GM19043 (cell line): ENCODE measurements at regions not wholly inside any gene's neighbourhood (a gene's known extent, or its start where the extent isn't known, plus 50 kb on each side); places are given as distances from the start of the nearest gene placed in this dataset.

Experiments
- ATAC-seq: cut with Tn5 transposase; IDR thresholded peaks from one replicate; pipeline ENCODE4 v1.9.1; 2021; ENCODE audit warnings: low read depth; ENCODE audit not compliant: unreplicated experiment

DNA sequence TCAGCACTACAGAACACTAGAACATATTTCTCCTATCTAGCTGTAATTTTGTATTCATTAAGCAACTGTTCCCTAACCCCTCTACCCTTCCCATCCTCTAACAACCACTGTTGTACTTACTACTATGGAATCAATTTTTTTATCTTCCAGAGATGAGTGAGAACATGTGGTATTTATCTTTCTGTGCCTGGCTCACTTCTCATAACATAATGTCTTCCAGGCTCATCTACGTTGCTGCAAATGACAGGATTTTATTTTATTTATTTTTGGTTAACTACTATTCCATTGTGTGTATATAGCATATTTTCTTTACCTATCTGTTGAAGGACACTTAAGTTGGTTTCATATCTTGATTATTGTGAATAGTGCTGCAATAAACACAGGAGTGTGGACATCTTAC, 200.9 kb upstream of the CHRM2 start:
- no peak for ATAC-seq

DNA sequence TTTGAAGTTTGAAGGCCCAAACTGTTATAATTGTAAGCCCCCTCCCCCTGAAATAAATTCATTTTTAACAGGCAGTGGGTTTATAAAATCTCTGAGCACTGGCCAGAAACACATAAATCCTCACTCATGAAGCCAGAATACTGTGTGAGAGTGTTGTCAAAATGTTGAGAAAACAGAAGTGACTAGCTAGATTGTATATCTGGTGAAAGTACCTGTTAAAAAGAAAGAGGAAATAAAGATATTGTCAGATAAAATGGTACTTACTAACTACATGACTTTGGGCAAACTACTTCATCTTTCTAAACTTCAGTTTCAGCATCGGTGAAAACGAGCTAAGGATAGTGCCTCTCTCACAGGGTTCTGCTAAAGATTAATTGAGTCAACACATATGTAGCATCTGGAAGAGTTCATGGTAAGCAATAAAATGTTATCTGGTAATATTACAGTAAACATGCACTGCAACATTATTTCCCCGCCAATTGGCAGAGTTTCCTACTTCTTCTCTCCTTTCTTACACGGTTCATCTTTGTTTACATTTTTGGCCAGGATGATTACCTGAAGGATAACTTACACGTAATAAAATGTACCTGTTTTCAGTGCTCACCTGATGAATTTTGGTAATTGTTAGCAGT, 202.5 kb upstream of the CHRM2 start:
- no peak for ATAC-seq

- ATAC-seq = no peak
These were observed 203.9 kb upstream of the CHRM2 start for GRCh38 chr7:136664537-136664936.

DNA sequence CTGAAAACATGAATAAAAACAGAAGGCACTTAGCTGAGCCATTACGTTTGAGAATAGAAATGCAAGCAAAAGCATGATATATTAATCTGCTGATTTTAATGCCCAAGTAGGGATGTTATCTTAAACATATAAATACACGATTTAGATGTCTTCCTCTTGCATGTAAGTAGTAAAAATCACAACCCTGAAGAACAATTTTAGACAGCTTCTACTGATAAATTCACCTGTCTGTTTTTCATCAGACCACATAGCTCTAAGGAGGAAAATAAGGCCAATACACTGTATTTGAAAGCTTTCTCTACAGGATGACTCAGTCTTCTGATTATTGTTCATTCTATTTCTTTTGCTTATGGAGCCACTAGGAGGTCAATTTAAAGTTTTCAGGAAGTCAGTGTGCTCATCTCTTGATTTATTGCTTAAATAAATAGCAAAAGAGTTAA, 210.9 kb upstream of the CHRM2 start:
- ATAC-seq = no peak

DNA sequence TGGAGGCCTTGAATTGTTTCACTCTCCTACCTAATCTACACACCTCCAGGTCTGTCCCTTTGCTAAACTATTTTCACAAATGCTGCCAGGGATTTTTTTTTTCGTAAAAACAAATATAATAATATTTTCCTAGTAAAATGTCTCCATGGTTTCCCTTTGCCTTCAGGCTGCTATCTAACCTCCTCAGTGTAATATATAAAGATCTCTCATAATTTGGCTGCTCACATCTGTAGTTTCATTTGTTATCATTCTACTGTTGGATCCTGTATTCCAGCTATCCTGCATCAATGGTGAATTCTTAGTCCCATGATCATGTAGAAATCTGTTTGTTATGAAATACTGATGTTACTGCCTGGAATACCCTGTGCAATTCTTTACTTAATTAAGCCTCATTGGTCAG, 211.9 kb upstream of the CHRM2 start:
- no peak for ATAC-seq

GRCh38 chr7:136655414-136655813, 213.0 kb upstream of the CHRM2 start:
- ATAC-seq = no peak

- ATAC-seq = no peak
These were observed 214.0 kb upstream of the CHRM2 start for GRCh38 chr7:136654406-136654805.

DNA sequence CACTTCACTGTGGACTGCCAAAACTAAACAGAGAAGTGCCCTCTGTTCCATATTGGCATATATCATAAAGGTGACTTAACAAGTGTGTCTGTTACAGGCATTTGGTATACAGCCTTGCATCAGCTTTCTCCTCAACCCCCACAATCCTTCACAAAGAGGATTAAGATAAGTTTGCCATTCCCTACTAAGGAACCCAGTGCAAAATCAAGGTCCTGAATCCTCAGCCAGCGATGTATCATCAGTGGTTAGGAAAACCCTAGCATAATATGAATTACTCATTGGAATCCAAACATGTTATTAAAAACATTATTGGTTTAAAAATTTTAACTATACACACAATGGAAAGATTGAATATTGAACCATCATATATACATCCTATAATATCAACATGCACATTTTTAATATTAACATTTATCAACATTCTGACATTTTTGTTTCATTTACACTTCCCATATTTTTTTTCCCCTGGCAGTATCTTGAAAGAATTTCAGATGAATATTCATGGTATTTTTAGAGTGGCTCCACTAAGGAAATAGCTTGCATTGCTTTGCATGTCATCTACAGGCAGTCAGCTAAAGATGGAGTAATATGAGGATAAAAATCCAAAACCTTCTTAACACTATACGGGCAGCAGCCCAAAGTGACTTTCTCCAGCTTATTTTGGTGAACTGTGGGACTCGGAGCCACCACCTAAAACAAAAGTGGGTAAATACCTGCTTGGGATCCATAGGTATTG, 215.6 kb upstream of the CHRM2 start:
- ATAC-seq = no peak

DNA sequence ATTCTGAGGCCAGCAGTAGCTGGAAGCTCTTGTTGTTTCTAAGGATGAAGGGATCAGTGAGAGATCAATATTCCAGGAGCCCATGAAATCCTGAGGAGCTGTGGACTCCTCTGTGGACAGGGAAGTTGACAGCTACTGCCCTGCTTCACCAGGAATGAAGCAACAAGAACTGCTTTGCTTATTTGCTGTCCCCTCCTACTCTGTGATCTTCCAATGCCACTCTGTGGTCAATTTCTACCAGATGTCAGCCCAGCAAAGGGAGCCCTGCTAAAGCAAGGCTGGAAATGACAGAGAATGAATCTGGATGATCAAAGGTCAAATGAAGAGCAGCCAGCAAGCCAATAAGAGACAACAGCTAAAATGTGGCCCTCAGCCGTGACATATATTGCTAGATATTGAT, 227.5 kb upstream of the CHRM2 start:
- ATAC-seq = no peak

DNA sequence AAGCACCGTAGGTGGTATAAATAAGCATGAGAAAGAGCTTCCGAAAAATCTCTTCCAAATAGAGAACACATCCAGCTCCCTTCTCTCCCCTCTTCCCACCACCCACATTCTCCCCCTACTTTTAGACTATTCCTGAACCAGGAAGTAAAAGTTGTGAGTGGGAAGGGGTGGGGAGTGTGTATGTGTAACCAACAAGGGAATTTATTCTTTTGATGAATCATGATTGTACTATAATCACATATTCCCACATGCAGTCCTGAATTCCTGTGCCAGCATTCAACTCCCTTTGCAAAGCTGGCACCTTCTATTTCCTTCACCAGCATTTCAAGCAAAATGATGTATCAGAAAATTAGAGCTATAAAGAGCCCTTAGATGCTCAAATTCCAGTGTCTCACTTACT, 230.6 kb upstream of the CHRM2 start:
- no peak for ATAC-seq

DNA sequence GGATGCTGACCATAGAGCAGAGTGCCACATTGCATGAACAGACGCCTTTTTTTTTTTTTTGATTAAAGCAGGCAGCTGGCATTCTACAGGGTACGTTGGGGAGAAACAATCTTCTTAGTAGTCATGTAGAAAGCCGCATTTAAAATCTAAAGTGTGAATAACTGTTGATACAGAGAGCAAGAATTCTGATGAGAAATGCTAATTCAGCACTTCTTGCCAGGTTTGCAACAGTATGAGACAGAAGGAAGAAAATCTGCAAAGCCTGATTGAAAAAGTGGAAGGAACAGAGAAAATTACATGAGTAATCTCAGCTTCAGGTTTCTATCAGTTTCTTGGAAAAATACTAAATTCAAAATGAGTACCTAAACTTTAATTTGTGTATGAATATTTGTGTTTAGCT, 232.7 kb upstream of the CHRM2 start:
- no peak for ATAC-seq

GRCh38 chr7:136618818-136619217, 249.6 kb upstream of the CHRM2 start:
- no peak for ATAC-seq

DNA sequence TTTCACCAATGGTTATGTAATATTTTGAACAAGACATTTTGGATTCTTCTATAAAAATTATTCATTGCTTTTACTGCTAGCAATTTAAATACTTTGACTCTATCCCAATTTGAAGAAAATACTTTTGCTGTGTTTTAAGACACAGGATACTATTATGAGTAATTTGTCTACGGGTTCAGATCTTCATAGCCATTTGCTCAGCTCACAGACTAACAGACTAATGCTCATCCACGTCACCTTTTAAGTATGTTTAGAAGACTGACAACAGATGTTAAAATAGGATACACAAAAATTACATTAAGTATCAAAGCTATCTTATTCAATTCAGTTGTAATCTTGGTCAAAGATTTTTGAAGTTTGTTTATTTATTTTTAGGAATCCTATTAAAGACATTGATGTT, 251.3 kb upstream of the CHRM2 start:
- ATAC-seq = no peak

DNA sequence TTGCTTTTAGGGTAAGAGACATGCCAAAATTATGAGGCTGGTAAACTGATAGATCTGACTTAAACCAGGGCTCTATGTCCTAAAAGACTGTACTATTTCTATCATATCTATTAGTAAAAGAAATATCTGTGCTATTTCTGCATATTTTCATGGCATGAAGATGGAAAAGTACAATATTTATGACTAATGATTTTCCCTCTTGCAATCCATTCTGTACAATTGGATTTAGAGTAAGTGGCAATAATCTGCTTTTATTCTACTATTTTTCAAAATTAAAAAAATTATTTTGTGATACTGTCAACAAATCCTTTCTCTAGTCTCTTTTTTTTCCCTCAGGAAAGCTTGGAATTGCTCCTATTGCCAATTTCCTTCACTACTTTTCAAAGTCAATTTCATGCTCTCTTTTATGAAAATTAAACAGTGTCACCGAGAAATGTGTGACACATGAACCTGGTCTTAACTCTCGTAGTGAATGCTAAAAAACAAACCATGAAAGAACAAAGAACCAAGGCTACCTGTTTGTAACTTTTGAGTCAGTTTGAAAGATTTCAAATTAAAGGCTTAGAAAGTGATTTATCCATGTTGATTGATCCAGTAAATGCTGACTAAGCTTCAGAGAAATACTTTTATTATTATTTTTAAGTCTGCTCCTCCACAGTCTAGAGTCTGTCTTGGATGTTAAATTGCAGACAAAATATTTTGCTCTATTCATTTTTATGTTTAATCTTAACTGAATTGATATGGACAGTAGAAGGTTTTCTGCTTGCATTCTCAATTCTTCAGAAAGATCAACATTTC, 262.7 kb upstream of the CHRM2 start:
- no peak for ATAC-seq

DNA sequence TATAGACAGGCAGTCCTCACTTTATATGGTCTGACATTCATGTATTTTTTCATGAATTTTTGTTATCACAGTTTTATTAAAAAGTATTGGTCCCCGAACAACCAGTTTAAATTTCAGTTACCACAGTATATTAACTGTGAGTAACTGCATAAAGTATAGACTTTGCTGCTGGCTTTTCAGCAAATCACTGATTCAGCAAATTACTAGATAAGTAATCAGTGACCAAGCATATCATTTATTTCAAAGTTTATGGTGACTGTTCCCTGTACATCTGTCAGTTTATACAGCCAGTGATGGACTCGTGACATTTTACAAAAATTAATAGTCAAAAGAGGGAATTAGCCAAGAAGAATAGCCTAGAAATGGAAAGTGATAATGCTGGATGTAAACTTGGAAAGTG, 266.7 kb upstream of the CHRM2 start:
- no peak for ATAC-seq

GRCh38 chr7:136600475-136600874, 268.0 kb upstream of the CHRM2 start:
- ATAC-seq = no peak

- ATAC-seq = no peak
These were observed 273.7 kb upstream of the CHRM2 start for GRCh38 chr7:136594739-136595144.

- no peak for ATAC-seq
These were observed 280.2 kb upstream of the CHRM2 start for GRCh38 chr7:136588216-136588615.

DNA sequence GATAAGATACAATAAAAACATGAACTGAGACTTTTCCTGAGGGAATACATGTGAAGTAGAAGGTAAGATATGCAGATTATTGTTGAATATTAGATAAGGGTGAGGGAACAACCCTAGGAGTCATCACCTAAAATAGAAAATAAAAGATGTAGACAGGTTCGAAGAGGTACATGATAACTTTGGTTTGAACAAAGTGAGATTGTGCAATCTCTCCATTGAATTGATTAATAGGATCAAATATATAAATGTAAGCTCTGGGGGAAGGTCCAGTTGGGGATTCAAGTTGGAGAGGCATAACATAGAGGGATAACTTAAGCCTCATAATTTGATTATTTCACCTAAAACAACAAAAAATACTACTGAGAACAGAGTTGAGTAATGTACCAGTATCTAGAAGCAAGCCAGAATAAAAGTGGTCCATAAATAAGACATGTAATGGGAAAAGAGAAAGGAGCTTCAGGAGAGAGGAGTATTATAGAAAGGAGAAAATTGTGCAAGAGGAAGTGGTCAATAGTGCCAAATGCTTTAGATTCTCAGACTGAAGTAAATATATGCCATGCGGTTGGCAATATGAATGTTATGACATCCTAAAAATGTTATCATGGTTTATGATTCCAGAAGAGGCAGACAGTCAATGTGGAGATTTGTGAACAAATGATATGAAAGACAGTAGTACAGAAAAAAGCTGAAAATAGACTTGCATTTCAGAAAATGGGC, 282.3 kb upstream of the CHRM2 start:
- ATAC-seq = no peak

DNA sequence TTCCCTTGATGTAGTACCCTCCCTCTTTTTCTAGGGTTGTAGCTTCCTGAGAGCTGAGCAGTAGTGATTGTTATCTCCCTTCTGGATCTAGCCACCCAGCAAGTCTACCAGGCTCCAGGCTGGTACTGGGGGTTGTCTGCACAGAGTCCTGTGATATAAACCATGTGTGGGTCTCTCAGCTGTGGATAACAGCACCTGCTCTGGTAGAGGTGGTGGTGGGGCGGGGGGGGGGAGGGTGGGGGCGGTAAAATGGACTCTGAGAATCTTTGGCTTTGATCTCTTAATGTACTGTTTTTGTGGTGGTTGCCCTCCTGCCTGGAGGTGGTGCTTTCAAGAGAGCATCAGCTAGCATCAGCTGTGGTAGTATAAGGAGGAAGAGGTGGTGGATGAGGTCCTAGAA, 302.0 kb upstream of the CHRM2 start:
- no peak for ATAC-seq

GRCh38 chr7:136555933-136556332, 312.5 kb upstream of the CHRM2 start:
- no peak for ATAC-seq
